GM12878 (cell line): ENCODE measurements at regions not wholly inside any gene's neighbourhood (a gene's known extent, or its start where the extent isn't known, plus 50 kb on each side); places are given as distances from the start of the nearest gene placed in this dataset.

Experiments used
- CHD4 ChIP-seq: fragments of 200-600 bp; sonication (generic); IDR thresholded peaks from 2 replicates; pipeline ENCODE4 v1.6.1; 2016; ENCODE audit warnings: mild to moderate bottlenecking
- LARP7 ChIP-seq: fragments of 450-650 bp; IDR thresholded peaks from 2 replicates; pipeline ENCODE4 v1.6.1; 2017; ENCODE audit warnings: mild to moderate bottlenecking
- MXI1 ChIP-seq: fragments of 150-350 bp; IDR thresholded peaks from 2 replicates; pipeline ENCODE4 v1.6.1; 2011; ENCODE audit warnings: low read depth, mild to moderate bottlenecking, inconsistent platforms, low read length, improper control_type of control experiment
- SPI1 ChIP-seq: IDR thresholded peaks from 2 replicates; pipeline ENCODE4 v1.6.1; 2011; ENCODE audit warnings: low read depth, mild to moderate bottlenecking, low read length, moderate library complexity, borderline replicate concordance; ENCODE audit not compliant: insufficient read depth
- SREBF2 ChIP-seq: IDR thresholded peaks from 2 replicates; pipeline ENCODE4 v1.6.1; 2012; ENCODE audit warnings: mild to moderate bottlenecking, low read length
- TCF12 ChIP-seq: IDR thresholded peaks from 2 replicates; pipeline ENCODE4 v1.6.1; 2011; ENCODE audit warnings: low read depth, mild to moderate bottlenecking, low read length
- TF ChIP-seq, protein P1 (sequence below): IDR thresholded peaks from 2 replicates; pipeline ENCODE4 v1.6.1; 2012; ENCODE audit warnings: improper control_type of control experiment, low read depth, low read length; ENCODE audit not compliant: insufficient replicate concordance
- TF ChIP-seq, protein P2 (sequence below): fragments of 150-350 bp; IDR thresholded peaks from 2 replicates; pipeline ENCODE4 v1.6.1; 2016; ENCODE audit warnings: low read depth, low read length
- TF ChIP-seq, protein P3 (sequence below): fragments of 450-650 bp; IDR thresholded peaks from 2 replicates; pipeline ENCODE4 v1.6.1; 2018; ENCODE audit warnings: mild to moderate bottlenecking, low read depth, moderate library complexity; ENCODE audit not compliant: partially characterized antibody

DNA sequence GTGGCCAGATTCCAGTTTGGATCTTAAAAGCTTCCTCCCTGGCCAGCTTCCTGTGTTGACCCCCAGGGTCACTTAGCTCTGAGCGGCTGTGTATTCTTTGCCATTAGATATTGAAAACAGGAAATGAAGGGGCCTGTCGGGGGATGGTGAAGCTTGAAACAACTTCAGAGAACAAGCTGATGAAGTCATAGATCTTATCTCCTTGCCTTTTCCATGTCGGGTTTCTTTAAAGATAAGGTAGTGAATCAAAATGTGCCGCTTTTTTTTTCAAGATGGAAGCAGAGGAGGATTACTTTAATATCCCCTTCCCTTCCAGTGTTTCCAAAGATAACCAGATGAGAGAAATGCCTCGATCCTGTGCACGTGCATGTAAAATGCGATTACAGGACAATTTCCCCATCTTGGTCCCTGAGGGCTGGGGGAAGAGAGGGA lies 508.5 kb downstream of the MID1IP1 start (continued):
- TF ChIP-seq, protein P1, sequence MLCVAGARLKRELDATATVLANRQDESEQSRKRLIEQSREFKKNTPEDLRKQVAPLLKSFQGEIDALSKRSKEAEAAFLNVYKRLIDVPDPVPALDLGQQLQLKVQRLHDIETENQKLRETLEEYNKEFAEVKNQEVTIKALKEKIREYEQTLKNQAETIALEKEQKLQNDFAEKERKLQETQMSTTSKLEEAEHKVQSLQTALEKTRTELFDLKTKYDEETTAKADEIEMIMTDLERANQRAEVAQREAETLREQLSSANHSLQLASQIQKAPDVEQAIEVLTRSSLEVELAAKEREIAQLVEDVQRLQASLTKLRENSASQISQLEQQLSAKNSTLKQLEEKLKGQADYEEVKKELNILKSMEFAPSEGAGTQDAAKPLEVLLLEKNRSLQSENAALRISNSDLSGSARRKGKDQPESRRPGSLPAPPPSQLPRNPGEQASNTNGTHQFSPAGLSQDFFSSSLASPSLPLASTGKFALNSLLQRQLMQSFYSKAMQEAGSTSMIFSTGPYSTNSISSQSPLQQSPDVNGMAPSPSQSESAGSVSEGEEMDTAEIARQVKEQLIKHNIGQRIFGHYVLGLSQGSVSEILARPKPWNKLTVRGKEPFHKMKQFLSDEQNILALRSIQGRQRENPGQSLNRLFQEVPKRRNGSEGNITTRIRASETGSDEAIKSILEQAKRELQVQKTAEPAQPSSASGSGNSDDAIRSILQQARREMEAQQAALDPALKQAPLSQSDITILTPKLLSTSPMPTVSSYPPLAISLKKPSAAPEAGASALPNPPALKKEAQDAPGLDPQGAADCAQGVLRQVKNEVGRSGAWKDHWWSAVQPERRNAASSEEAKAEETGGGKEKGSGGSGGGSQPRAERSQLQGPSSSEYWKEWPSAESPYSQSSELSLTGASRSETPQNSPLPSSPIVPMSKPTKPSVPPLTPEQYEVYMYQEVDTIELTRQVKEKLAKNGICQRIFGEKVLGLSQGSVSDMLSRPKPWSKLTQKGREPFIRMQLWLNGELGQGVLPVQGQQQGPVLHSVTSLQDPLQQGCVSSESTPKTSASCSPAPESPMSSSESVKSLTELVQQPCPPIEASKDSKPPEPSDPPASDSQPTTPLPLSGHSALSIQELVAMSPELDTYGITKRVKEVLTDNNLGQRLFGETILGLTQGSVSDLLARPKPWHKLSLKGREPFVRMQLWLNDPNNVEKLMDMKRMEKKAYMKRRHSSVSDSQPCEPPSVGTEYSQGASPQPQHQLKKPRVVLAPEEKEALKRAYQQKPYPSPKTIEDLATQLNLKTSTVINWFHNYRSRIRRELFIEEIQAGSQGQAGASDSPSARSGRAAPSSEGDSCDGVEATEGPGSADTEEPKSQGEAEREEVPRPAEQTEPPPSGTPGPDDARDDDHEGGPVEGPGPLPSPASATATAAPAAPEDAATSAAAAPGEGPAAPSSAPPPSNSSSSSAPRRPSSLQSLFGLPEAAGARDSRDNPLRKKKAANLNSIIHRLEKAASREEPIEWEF = no peak
- TF ChIP-seq LARP7 (no peak), SREBF2 (no peak), CHD4 (no peak), MXI1 (no peak), TCF12 (no peak), SPI1 (no peak)
- TF ChIP-seq, protein P2, sequence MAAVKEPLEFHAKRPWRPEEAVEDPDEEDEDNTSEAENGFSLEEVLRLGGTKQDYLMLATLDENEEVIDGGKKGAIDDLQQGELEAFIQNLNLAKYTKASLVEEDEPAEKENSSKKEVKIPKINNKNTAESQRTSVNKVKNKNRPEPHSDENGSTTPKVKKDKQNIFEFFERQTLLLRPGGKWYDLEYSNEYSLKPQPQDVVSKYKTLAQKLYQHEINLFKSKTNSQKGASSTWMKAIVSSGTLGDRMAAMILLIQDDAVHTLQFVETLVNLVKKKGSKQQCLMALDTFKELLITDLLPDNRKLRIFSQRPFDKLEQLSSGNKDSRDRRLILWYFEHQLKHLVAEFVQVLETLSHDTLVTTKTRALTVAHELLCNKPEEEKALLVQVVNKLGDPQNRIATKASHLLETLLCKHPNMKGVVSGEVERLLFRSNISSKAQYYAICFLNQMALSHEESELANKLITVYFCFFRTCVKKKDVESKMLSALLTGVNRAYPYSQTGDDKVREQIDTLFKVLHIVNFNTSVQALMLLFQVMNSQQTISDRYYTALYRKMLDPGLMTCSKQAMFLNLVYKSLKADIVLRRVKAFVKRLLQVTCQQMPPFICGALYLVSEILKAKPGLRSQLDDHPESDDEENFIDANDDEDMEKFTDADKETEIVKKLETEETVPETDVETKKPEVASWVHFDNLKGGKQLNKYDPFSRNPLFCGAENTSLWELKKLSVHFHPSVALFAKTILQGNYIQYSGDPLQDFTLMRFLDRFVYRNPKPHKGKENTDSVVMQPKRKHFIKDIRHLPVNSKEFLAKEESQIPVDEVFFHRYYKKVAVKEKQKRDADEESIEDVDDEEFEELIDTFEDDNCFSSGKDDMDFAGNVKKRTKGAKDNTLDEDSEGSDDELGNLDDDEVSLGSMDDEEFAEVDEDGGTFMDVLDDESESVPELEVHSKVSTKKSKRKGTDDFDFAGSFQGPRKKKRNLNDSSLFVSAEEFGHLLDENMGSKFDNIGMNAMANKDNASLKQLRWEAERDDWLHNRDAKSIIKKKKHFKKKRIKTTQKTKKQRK = no peak
- TF ChIP-seq, protein P3, sequence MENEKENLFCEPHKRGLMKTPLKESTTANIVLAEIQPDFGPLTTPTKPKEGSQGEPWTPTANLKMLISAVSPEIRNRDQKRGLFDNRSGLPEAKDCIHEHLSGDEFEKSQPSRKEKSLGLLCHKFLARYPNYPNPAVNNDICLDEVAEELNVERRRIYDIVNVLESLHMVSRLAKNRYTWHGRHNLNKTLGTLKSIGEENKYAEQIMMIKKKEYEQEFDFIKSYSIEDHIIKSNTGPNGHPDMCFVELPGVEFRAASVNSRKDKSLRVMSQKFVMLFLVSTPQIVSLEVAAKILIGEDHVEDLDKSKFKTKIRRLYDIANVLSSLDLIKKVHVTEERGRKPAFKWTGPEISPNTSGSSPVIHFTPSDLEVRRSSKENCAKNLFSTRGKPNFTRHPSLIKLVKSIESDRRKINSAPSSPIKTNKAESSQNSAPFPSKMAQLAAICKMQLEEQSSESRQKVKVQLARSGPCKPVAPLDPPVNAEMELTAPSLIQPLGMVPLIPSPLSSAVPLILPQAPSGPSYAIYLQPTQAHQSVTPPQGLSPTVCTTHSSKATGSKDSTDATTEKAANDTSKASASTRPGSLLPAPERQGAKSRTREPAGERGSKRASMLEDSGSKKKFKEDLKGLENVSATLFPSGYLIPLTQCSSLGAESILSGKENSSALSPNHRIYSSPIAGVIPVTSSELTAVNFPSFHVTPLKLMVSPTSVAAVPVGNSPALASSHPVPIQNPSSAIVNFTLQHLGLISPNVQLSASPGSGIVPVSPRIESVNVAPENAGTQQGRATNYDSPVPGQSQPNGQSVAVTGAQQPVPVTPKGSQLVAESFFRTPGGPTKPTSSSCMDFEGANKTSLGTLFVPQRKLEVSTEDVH = no peak
